GM18909 (cell line): ENCODE measurements at regions not wholly inside any gene's neighbourhood (a gene's known extent, or its start where the extent isn't known, plus 50 kb on each side); places are given as distances from the start of the nearest gene placed in this dataset.
"Not testable (repeated sequence)": the region's sequence is repeated elsewhere in the genome, so short reads cannot be mapped to it uniquely, and the experiment has no call there.

Experiments
- ATAC-seq: cut with Tn5 transposase; IDR thresholded peaks from one replicate; pipeline ENCODE4 v1.9.1; 2021; ENCODE audit warnings: mild to moderate bottlenecking; ENCODE audit not compliant: unreplicated experiment, poor library complexity

GRCh38 chr2:194926873-194927272, 730.2 kb upstream of the SLC39A10 start:
- ATAC-seq: no peak

- ATAC-seq: no peak
These were observed 731.3 kb upstream of the SLC39A10 start for GRCh38 chr2:194925742-194926141.

GRCh38 chr2:194917519-194917918, 739.5 kb upstream of the SLC39A10 start:
- no peak for ATAC-seq

- ATAC-seq: no peak
These were observed 741.5 kb upstream of the SLC39A10 start for GRCh38 chr2:194915485-194915884.

GRCh38 chr2:194907569-194907968, 749.5 kb upstream of the SLC39A10 start:
- ATAC-seq: no peak

- no peak for ATAC-seq
These were observed 760.2 kb upstream of the SLC39A10 start for GRCh38 chr2:194896871-194897270.

GRCh38 chr2:194883711-194884110, 773.3 kb upstream of the SLC39A10 start:
- ATAC-seq: no peak

- ATAC-seq: no peak
These were observed 786.0 kb upstream of the SLC39A10 start for GRCh38 chr2:194870974-194871535.

GRCh38 chr2:194867328-194867727, 789.7 kb upstream of the SLC39A10 start:
- ATAC-seq: no peak

- no peak for ATAC-seq
These were observed 802.1 kb upstream of the SLC39A10 start for GRCh38 chr2:194854941-194855340.

GRCh38 chr2:194842871-194843270, 814.2 kb upstream of the SLC39A10 start:
- ATAC-seq: no peak

GRCh38 chr2:194834371-194834770, 822.7 kb upstream of the SLC39A10 start:
- ATAC-seq: not testable (repeated sequence)

- ATAC-seq: no peak
These were observed 830.8 kb upstream of the SLC39A10 start for GRCh38 chr2:194826241-194826640.

- no peak for ATAC-seq
These were observed 832.6 kb upstream of the SLC39A10 start for GRCh38 chr2:194824450-194824849.

GRCh38 chr2:194822657-194823056, 834.4 kb upstream of the SLC39A10 start:
- ATAC-seq: no peak

GRCh38 chr2:194822097-194822496, 834.9 kb upstream of the SLC39A10 start:
- no peak for ATAC-seq

GRCh38 chr2:194819367-194819766, 837.7 kb upstream of the SLC39A10 start:
- ATAC-seq: no peak

- ATAC-seq: no peak
These were observed 841.6 kb upstream of the SLC39A10 start for GRCh38 chr2:194815475-194815874.

- no peak for ATAC-seq
These were observed 854.4 kb upstream of the SLC39A10 start for GRCh38 chr2:194802589-194802988.

GRCh38 chr2:194787071-194787470, 870.0 kb upstream of the SLC39A10 start:
- not testable (repeated sequence) for ATAC-seq

- ATAC-seq: not testable (repeated sequence)
These were observed 885.6 kb upstream of the SLC39A10 start for GRCh38 chr2:194771394-194771793.

- ATAC-seq: no peak
These were observed 888.0 kb upstream of the SLC39A10 start for GRCh38 chr2:194769030-194769429.

GRCh38 chr2:194765723-194766122, 891.3 kb upstream of the SLC39A10 start:
- ATAC-seq: no peak
